ENCODE measurements at regions not wholly inside any gene's neighbourhood (a gene's known extent, or its start where the extent isn't known, plus 50 kb on each side); places are given as distances from the start of the nearest gene placed in this dataset.
"Not testable (repeated sequence)": the region's sequence is repeated elsewhere in the genome, so short reads cannot be mapped to it uniquely, and the experiment has no call there.

DNA sequence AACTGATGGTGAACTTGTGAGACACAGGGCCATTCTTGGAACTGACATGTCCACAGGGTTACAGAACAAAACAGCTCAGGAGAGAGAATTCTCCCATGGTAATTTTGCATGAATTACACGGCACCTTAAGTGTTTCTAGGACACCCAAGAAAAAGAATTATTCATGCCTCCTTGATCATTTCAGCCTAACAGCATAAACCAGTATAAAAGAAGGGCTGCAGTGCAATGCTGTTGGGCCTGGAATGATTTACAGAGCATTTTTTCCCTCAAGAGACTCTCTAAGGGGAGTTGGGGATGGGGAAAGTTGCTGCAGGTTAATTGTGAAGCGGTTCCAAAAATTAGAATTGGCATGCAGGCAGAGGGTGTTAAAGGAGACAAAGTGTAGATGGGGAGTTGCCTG is 136.4 kb upstream of the FBXL7 start:
- Histone ChIP-seq H3K27me3 (ENCODE audit: control insufficient read depth in 2 of 2, insufficient read depth in 2 of 2, low read length in 2 of 2) (no peaks in the 10 kb centered on the region), H3K27ac (ENCODE audit: insufficient read depth, low read depth, low read length) (no peak overlapping the region), H3K79me2 (ENCODE audit: control insufficient read depth, insufficient read depth, low read length) (no peaks in the 10 kb centered on the region), H2AFZ (ENCODE audit: low read depth, low read length) (no peak overlapping the region), H3K36me3 (ENCODE audit: control insufficient read depth in 2 of 2, extremely low read depth in 1 of 2, insufficient read depth in 2 of 2, low read length in 2 of 2) (no peaks in the 10 kb centered on the region), H4K20me1 (replicated peaks; ENCODE audit: control insufficient read depth, extremely low read depth, insufficient read depth, low read length) (no peaks in the 10 kb centered on the region), H3K4me3 (replicated peaks in 1 of 3; ENCODE audit: insufficient read depth in 1 of 3, low read depth in 1 of 3, low read length in 3 of 3) (no peak overlapping the region), H3K4me2 (ENCODE audit: insufficient read depth, low read length) (no peak overlapping the region), H3K9me3 (replicated peaks; ENCODE audit: control insufficient read depth, insufficient read depth, low read length) (no peaks in the 10 kb centered on the region), H3K4me1 (ENCODE audit: control insufficient read depth, extremely low read depth, insufficient read depth, low read length) (peaks cover 43% of the 10 kb centered on the region), H3K9ac (replicated peaks; ENCODE audit: extremely low read depth, insufficient read depth, low read length) (no peak overlapping the region), H3K9me1 (replicated peaks; ENCODE audit: control insufficient read depth, extremely low read depth, insufficient read depth, low read length) (no peaks in the 10 kb centered on the region)
- DNase-seq (ENCODE audit: low read depth, low spot score) (no peak), FAIRE-seq (no peak)
- no peak for TF ChIP-seq POLR2AphosphoS5 (IDR thresholded peaks at IDR 0.05; ENCODE audit: insufficient read depth, low read depth, low read length)
- TF ChIP-seq, protein P1, sequence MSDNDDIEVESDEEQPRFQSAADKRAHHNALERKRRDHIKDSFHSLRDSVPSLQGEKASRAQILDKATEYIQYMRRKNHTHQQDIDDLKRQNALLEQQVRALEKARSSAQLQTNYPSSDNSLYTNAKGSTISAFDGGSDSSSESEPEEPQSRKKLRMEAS (IDR thresholded peaks at IDR 0.05; ENCODE audit: insufficient read depth, insufficient read length) = no peak
- TF ChIP-seq EZH2 (IDR thresholded peaks at IDR 0.05; ENCODE audit: borderline replicate concordance, low read depth, low read length, severe bottlenecking) = no peak
- TF ChIP-seq, protein P2, sequence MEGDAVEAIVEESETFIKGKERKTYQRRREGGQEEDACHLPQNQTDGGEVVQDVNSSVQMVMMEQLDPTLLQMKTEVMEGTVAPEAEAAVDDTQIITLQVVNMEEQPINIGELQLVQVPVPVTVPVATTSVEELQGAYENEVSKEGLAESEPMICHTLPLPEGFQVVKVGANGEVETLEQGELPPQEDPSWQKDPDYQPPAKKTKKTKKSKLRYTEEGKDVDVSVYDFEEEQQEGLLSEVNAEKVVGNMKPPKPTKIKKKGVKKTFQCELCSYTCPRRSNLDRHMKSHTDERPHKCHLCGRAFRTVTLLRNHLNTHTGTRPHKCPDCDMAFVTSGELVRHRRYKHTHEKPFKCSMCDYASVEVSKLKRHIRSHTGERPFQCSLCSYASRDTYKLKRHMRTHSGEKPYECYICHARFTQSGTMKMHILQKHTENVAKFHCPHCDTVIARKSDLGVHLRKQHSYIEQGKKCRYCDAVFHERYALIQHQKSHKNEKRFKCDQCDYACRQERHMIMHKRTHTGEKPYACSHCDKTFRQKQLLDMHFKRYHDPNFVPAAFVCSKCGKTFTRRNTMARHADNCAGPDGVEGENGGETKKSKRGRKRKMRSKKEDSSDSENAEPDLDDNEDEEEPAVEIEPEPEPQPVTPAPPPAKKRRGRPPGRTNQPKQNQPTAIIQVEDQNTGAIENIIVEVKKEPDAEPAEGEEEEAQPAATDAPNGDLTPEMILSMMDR (IDR thresholded peaks at IDR 0.05; ENCODE audit: extremely low read depth in 1 of 2, insufficient read depth in 1 of 2, low read depth in 1 of 2, low read length in 2 of 2) = no peak
- no peak for TF ChIP-seq MYC (IDR thresholded peaks at IDR 0.05; ENCODE audit: low read depth, low read length)
- no peak for TF ChIP-seq POLR2A (IDR thresholded peaks at IDR 0.05; ENCODE audit: low read depth, low read length)
- no peak for TF ChIP-seq GATA2 (IDR thresholded peaks at IDR 0.05; ENCODE audit: insufficient read depth, insufficient read length, low read depth, low read length)
- POLR2A ChIA-PET = no interaction called here
- no TSS peak for BruUV-seq (replicated peaks)
- intact Hi-C loops (cut with micrococcal nuclease) = no loop called here
- dilution Hi-C loops (cut with MboI; ENCODE audit: extremely low pct_ligation_motif_present, low sequenced_read_pairs) = no loop called here
- CTCF ChIA-PET = no interaction called here

DNA sequence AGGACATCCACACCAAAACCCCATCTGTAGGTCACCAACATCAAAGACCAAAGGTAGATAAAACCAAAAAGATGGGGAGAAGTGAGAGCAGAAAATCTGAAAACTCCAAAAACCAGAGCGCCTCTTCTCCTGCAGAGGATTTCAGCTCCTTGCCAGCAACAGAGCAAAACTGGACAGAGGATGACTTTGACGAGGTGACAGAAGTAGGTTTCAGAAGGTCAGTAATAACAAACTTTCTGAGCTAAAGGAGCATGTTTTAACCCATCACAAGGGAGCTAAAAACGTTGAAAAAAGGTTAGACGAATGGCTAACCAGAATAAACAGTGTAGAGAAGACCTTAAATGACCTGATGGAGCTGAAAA is 142.9 kb upstream of the FBXL7 start:
- H3K36me3 ChIP-seq (ENCODE audit: control insufficient read depth in 2 of 2, extremely low read depth in 1 of 2, insufficient read depth in 2 of 2, low read length in 2 of 2); H3K4me2 ChIP-seq (ENCODE audit: insufficient read depth, low read length); H4K20me1 ChIP-seq (replicated peaks; ENCODE audit: control insufficient read depth, extremely low read depth, insufficient read depth, low read length); H3K9me1 ChIP-seq (replicated peaks; ENCODE audit: control insufficient read depth, extremely low read depth, insufficient read depth, low read length); H3K4me1 ChIP-seq (ENCODE audit: control insufficient read depth, extremely low read depth, insufficient read depth, low read length); FAIRE-seq; H3K27ac ChIP-seq (ENCODE audit: insufficient read depth, low read depth, low read length); dilution Hi-C loops (cut with MboI; ENCODE audit: extremely low pct_ligation_motif_present, low sequenced_read_pairs); H3K9ac ChIP-seq (replicated peaks; ENCODE audit: extremely low read depth, insufficient read depth, low read length); H2AFZ ChIP-seq (ENCODE audit: low read depth, low read length); CTCF ChIA-PET; H3K9me3 ChIP-seq (replicated peaks; ENCODE audit: control insufficient read depth, insufficient read depth, low read length); H3K4me3 ChIP-seq (replicated peaks in 1 of 3; ENCODE audit: insufficient read depth in 1 of 3, low read depth in 1 of 3, low read length in 3 of 3); BruUV-seq (replicated peaks); intact Hi-C loops (cut with micrococcal nuclease); POLR2A ChIA-PET; H3K27me3 ChIP-seq (ENCODE audit: control insufficient read depth in 2 of 2, insufficient read depth in 2 of 2, low read length in 2 of 2); H3K79me2 ChIP-seq (ENCODE audit: control insufficient read depth, insufficient read depth, low read length); DNase-seq (ENCODE audit: low read depth, low spot score): not testable (repeated sequence)

DNA sequence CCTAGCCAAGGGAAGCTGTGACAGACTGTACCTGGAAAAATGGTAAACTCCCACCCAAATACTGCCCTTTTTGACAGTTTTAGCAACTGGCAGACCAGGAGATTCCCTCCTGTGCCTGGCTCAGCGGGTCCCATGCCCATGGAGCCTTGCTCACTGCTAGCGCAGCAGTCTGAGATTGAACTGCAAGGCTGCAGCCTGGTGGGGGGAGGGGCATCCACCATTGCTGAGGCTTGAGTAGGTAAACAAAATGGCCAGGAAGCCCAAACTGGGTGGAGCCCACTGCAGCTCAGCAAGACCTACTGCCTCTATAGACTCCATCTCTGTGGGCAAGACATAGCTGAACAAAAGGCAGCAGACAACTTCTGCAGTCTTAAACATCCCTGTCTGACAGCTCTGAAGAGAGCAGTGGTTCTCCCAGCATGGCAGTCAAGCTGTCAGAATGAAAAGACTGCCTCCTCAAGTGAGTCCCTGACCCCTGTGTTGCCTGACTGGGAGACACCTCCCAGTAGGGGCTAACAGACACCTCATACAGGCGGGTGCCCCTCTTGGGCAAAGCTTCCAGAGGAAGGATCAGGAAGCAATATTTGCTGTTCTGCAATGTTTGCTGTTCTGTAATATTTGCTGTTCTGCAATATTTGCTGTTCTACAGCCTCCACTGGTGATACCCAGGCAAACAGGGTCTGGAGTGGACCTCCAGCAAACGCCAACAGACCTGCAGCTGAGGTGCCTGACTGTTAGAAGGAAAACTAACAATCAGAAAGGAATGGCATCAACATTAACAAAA is 143.5 kb upstream of the FBXL7 start:
- H3K27me3 ChIP-seq (ENCODE audit: control insufficient read depth in 2 of 2, insufficient read depth in 2 of 2, low read length in 2 of 2) = peaks cover 1 to 10% of the 10 kb centered on the region in 2 experiments
- H2AFZ ChIP-seq (ENCODE audit: low read depth, low read length); H4K20me1 ChIP-seq (replicated peaks; ENCODE audit: control insufficient read depth, extremely low read depth, insufficient read depth, low read length); H3K4me1 ChIP-seq (ENCODE audit: control insufficient read depth, extremely low read depth, insufficient read depth, low read length); BruUV-seq (replicated peaks); DNase-seq (ENCODE audit: low read depth, low spot score); H3K9me3 ChIP-seq (replicated peaks; ENCODE audit: control insufficient read depth, insufficient read depth, low read length); H3K9ac ChIP-seq (replicated peaks; ENCODE audit: extremely low read depth, insufficient read depth, low read length); intact Hi-C loops (cut with micrococcal nuclease); H3K27ac ChIP-seq (ENCODE audit: insufficient read depth, low read depth, low read length); H3K9me1 ChIP-seq (replicated peaks; ENCODE audit: control insufficient read depth, extremely low read depth, insufficient read depth, low read length); POLR2A ChIA-PET; H3K4me2 ChIP-seq (ENCODE audit: insufficient read depth, low read length); H3K4me3 ChIP-seq (replicated peaks in 1 of 3; ENCODE audit: insufficient read depth in 1 of 3, low read depth in 1 of 3, low read length in 3 of 3); H3K36me3 ChIP-seq (ENCODE audit: control insufficient read depth in 2 of 2, extremely low read depth in 1 of 2, insufficient read depth in 2 of 2, low read length in 2 of 2); CTCF ChIA-PET; H3K79me2 ChIP-seq (ENCODE audit: control insufficient read depth, insufficient read depth, low read length); dilution Hi-C loops (cut with MboI; ENCODE audit: extremely low pct_ligation_motif_present, low sequenced_read_pairs); FAIRE-seq: not testable (repeated sequence)

Data from endothelial cell of umbilical vein (primary cell).